ENCODE measurements at regions not wholly inside any gene's neighbourhood (a gene's known extent, or its start where the extent isn't known, plus 50 kb on each side); places are given as distances from the start of the nearest gene placed in this dataset.
"Not testable (repeated sequence)": the region's sequence is repeated elsewhere in the genome, so short reads cannot be mapped to it uniquely, and the experiment has no call there.

- no peaks in the 10 kb centered on the region for H3K27me3 Mint-ChIP-seq (ENCODE audit: low read depth, poor library complexity)
- H3K36me3 Mint-ChIP-seq (ENCODE audit: low read depth): no peaks in the 10 kb centered on the region
- DNase-seq: no peak
- no peak overlapping the region for H3K27ac Mint-ChIP-seq
- TF ChIP-seq, protein P1, sequence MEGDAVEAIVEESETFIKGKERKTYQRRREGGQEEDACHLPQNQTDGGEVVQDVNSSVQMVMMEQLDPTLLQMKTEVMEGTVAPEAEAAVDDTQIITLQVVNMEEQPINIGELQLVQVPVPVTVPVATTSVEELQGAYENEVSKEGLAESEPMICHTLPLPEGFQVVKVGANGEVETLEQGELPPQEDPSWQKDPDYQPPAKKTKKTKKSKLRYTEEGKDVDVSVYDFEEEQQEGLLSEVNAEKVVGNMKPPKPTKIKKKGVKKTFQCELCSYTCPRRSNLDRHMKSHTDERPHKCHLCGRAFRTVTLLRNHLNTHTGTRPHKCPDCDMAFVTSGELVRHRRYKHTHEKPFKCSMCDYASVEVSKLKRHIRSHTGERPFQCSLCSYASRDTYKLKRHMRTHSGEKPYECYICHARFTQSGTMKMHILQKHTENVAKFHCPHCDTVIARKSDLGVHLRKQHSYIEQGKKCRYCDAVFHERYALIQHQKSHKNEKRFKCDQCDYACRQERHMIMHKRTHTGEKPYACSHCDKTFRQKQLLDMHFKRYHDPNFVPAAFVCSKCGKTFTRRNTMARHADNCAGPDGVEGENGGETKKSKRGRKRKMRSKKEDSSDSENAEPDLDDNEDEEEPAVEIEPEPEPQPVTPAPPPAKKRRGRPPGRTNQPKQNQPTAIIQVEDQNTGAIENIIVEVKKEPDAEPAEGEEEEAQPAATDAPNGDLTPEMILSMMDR (IDR thresholded peaks at IDR 0.05): no peak
- no peaks in the 10 kb centered on the region for H3K9me3 Mint-ChIP-seq
- no peak overlapping the region for H3K4me3 Mint-ChIP-seq
- peaks cover 3% of the 10 kb centered on the region for H3K4me1 Mint-ChIP-seq
Observed at GRCh38 chr4:20017070-20017776, 234.5 kb upstream of the SLIT2 start.

- peaks cover 3% of the 10 kb centered on the region for H3K4me1 Mint-ChIP-seq
Observed at GRCh38 chr4:20015636-20016224, 236.0 kb upstream of the SLIT2 start.

DNA sequence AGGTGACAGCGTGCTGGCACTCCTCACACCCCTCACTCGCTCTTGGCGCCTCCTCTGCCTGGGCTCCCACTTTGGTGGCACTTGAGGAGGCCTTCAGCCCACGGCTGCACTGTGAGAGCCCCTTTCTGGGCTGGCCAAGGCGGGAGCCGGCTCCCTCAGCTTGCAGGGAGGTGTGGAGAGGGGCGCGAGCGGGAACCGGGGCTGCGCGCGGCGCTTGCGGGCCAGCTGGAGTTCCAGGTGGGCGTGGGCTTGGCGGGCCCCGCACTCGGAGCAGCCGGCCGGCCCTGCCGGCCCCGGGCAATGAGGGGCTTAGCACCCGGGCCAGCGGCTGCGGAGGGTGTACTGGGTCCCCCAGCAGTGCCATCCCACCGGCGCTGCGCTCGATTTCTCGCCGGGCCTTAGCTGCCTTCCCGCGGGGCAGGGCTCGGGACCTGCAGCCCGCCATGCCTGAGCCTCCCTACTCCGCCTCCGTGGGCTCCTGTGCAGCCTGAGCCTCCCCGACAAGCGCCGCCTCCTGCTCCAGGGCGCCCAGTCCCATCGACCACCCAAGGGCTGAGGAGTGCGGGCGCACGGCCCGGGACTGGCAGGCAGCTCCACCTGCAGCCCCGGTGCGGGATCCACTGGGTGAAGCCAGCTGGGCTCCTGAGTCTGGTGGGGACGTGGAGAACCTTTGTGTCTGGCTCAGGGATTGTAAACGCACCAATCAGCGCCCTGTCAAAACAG, 247.7 kb upstream of the SLIT2 start:
- H3K27ac Mint-ChIP-seq; H3K36me3 Mint-ChIP-seq (ENCODE audit: low read depth); H3K4me1 Mint-ChIP-seq; H3K27me3 Mint-ChIP-seq (ENCODE audit: low read depth, poor library complexity); H3K9me3 Mint-ChIP-seq; DNase-seq; H3K4me3 Mint-ChIP-seq: not testable (repeated sequence)

More at GRCh38 chr4:20015636-20016224, 236.0 kb upstream of the SLIT2 start:
- DNase-seq: no peak
- no peaks in the 10 kb centered on the region for H3K9me3 Mint-ChIP-seq
- no peak overlapping the region for H3K4me3 Mint-ChIP-seq
- H3K36me3 Mint-ChIP-seq (ENCODE audit: low read depth): no peaks in the 10 kb centered on the region
- TF ChIP-seq, protein P1 (IDR thresholded peaks at IDR 0.05): no peak
- no peak overlapping the region for H3K27ac Mint-ChIP-seq
- no peaks in the 10 kb centered on the region for H3K27me3 Mint-ChIP-seq (ENCODE audit: low read depth, poor library complexity)

DNA sequence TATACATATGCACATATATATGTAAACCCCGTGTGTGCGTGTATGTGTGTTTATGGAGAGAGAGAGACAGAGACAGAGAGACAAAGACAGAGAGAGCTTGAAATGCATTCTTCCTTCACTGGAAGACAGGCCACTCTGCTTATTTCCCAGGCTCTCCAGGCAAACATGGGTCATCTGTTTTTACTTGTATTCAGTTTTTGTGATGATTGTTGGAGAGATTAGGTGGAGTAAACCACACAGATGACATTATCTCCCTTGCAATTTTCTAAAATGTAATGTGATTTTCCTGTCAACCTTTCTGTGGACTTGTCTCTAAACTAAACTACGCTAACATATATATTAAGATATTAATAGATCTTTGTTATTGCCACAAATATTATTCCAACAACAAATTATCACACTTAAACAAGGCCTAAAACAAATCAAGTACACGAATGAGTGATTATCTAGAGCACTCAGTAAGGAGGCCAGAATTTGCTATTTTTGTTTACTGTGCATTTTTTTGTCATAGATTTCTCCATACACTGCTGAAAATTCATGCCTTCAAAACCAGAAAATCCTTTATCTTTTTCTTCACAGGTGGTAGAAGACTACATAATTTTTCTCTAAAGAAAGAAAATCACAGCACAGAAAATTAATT, 251.8 kb upstream of the SLIT2 start:
- Mint-ChIP-seq H3K36me3 (ENCODE audit: low read depth) (no peaks in the 10 kb centered on the region), H3K27me3 (ENCODE audit: low read depth, poor library complexity) (peaks cover 2% of the 10 kb centered on the region), H3K27ac (no peak overlapping the region), H3K9me3 (peaks cover 5% of the 10 kb centered on the region), H3K4me1 (no peaks in the 10 kb centered on the region), H3K4me3 (no peak overlapping the region)
- no peak for DNase-seq
- TF ChIP-seq, protein P1 (IDR thresholded peaks at IDR 0.05): no peak

DNA sequence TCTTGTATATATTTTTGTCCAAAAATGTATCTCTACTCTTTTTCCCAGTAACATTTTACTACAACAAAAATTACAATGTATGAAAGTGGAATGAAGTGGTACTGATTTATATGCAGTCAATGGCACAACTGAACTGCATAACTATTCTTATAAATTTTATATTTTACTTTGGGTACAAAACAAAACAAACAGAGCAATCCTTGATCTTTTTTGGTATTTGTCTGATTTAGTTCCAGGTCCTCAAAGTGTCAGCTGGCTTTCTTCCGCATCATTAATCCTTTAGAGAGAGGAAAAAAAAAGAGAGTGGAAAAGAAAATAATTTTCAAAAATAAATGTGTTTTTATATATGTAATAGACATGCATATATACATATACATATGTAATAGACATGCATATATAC, 252.4 kb upstream of the SLIT2 start:
- no peaks in the 10 kb centered on the region for H3K9me3 Mint-ChIP-seq
- DNase-seq: no peak
- H3K27ac Mint-ChIP-seq: no peak overlapping the region
- TF ChIP-seq, protein P1 (IDR thresholded peaks at IDR 0.05): no peak
- no peaks in the 10 kb centered on the region for H3K4me1 Mint-ChIP-seq
- H3K4me3 Mint-ChIP-seq: no peak overlapping the region
- no peaks in the 10 kb centered on the region for H3K36me3 Mint-ChIP-seq (ENCODE audit: low read depth)
- peaks cover 2% of the 10 kb centered on the region for H3K27me3 Mint-ChIP-seq (ENCODE audit: low read depth, poor library complexity)

DNA sequence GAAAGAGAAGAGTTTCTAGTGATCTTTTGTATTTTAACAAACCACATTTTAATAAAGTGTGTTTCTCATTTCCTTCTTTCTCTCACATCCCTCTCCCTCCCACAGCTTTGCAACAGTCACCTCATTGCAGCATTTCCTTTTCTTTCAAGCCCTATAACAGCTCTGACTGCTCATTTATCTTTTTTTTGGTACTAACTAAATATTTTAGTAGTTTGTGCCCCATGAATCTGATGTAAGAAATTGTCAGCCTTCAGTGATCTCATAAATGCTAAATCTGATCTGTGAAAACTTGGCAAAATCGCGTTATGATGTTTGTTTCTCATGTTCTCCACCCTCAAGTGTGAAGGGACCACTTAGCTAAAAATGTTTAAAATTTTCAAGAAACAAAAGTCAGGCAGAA, 258.5 kb upstream of the SLIT2 start:
- no peak overlapping the region for H3K27ac Mint-ChIP-seq

More for the DNA sequence above, 258.5 kb upstream of the SLIT2 start:
- Mint-ChIP-seq H3K9me3 (no peaks in the 10 kb centered on the region), H3K4me1 (no peaks in the 10 kb centered on the region), H3K4me3 (no peak overlapping the region), H3K27me3 (ENCODE audit: low read depth, poor library complexity) (no peaks in the 10 kb centered on the region), H3K36me3 (ENCODE audit: low read depth) (no peaks in the 10 kb centered on the region)
- TF ChIP-seq, protein P1 (IDR thresholded peaks at IDR 0.05): no peak
- no peak for DNase-seq
